B cell (primary cell): ENCODE measurements at regions not wholly inside any gene's neighbourhood (a gene's known extent, or its start where the extent isn't known, plus 50 kb on each side); places are given as distances from the start of the nearest gene placed in this dataset.

Source experiments
- CTCF ChIP-seq: fragments of 200-600 bp; IDR thresholded peaks from one replicate; pipeline ENCODE4 v1.8.0; 2022; ENCODE audit warnings: antibody characterized with exemption, mild to moderate bottlenecking
- EZH2 ChIP-seq: IDR thresholded peaks from 2 replicates; pipeline ENCODE4 v1.6.1; 2012; ENCODE audit warnings: borderline replicate concordance, low read depth, mild to moderate bottlenecking, moderate library complexity, low read length; ENCODE audit not compliant: insufficient read depth, poor library complexity, severe bottlenecking

- TF ChIP-seq EZH2 (no peak), CTCF (no peak)
These were observed 527.1 kb upstream of the DPPA4 start for GRCh38 chr3:109864452-109864851.
